Daoy (cell line): ENCODE measurements at regions not wholly inside any gene's neighbourhood (a gene's known extent, or its start where the extent isn't known, plus 50 kb on each side); places are given as distances from the start of the nearest gene placed in this dataset.
"Not testable (repeated sequence)": the region's sequence is repeated elsewhere in the genome, so short reads cannot be mapped to it uniquely, and the experiment has no call there.

Source experiments
- DNase-seq: peaks from one replicate; pipeline ENCODE4 v3.0.0-alpha.2; 2015; ENCODE audit warnings: low read depth

DNA sequence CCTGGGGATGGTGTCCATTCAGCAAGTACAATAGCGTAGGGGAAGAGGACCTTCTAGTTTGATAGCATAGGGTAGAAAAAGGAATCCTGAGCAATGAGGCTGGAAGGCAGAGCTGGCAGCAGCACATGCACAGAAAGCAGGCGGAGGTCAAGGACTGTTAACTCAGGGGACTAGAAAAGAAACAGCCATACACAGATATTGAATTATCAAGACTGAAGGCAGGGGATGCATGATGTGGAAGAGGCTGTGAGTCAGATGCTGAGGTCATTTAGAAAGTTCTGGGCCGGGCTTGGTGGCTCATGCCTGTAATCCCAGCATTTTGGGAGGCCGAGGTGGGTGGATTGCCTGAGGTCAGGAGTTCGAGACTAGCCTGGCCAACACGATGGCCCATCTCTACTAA lies 65.6 kb downstream of the OPTC start:
- peak; percentile 91 for DNase-seq

DNA sequence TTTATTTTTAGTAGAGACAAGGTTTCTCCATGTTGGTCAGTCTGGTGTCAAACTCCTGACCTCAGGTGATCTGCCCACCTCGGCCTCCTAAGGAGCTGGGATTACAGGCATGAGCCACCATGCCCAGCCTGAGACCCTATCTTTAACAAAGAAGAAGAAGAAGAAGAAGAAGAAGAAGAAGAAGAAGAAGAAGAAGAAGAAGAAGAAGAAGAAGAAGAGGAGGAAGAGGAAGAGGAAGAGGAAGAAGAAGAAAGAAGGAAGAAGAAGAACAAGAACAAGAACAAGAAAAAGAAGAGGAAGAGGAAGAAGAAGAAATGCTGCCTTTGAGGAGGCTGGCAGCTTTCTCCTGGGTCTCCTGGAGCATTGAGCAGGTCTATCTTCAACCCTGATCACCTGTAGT lies 64.9 kb upstream of the ATP2B4 start:
- DNase-seq, result not testable (repeated sequence)

DNA sequence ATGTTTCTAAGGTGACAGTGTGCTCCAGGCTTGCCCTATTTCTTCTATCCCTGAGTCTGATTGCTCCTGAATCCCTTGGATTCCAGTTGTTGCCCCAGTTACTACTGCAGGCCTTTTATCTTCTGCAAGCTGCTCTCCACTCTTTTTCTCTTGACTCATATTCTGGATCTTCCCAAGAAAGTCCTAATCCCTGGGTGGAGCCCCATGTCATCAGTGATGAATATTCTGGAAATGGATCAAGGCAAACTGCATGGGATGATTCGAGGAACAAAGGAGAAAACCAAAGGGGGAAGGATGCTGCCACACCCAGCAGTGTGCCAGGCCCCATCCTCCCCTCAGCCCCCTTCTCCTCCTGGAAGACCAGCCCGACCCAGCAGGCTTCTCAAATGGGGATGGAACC lies 63.3 kb upstream of the ATP2B4 start:
- no peak for DNase-seq

DNA sequence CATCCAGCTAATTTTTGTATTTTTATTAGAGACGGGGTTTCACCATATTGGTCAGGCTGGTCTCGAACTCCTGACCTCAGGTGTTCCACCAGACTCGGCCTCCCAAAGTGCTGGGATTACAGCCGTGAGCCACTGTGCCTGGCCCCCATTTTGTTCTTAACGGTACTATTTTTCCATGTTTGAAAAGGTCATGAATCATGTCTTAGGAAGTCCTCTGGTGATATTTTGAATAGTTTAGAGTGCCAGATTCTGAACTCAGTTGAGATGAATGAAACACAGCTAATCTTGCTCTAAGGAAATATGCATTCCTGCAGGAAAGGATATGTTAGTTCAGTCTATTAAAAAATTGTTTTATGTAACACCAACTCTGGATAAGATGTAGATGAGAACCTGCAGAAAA lies 62.6 kb upstream of the ATP2B4 start:
- no peak for DNase-seq

DNA sequence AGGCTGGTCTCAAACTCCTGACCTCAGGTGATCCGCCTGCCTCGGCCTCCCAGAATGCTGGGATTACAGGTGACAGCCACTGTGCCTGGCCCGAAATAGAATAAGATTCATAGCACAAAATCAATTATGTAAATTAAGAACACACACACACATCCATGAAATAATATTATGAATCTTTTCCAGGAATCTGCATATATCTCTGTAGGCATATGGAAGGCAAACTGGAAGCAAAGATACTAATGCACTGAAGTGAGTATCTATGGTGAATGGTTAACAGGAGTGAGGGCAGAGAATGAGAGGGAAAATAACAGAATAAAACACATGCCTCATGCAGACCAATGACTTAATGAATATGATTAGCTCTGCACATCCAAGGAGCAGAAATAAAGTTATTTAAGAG lies 61.6 kb upstream of the ATP2B4 start:
- no peak for DNase-seq

DNA sequence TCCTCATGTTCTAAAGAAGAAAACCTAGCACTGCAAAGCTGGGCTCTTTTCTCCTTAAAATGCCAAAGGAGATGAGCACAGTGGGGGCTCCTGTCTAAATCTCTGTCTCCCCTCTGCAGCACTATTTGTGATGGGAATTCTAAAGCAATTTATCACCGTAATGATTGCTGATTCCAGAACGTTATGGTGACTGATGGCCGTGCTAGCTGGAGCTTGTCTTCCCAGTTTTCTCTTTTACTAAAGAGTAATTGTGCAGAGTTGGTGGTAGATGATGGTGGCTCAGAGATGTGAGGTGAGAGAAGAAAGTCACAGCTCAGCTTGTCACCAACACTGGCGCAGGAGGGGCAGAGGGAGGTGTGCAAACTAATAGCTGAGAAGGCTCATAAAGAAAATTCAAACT lies 60.7 kb upstream of the ATP2B4 start:
- DNase-seq, result no peak

DNA sequence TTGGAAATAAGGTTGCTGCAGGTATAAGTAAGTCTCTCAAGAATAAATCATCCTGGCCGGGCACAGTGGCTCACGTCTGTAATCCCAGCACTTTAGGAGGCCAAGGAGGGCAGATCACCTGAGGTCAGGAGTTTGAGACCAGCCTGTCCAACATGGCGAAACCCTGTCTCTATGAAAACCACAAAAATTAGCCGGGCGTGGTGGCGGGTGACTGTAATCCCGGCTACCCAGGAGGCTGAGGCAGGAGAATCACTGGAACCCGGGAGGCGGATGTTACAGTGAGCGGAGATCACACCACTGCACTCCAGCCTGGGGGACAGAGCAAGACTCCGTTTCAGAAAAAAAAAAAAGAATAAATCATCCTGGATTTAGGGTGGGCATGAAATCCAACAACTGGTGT lies 59.7 kb upstream of the ATP2B4 start:
- DNase-seq, result not testable (repeated sequence)

DNA sequence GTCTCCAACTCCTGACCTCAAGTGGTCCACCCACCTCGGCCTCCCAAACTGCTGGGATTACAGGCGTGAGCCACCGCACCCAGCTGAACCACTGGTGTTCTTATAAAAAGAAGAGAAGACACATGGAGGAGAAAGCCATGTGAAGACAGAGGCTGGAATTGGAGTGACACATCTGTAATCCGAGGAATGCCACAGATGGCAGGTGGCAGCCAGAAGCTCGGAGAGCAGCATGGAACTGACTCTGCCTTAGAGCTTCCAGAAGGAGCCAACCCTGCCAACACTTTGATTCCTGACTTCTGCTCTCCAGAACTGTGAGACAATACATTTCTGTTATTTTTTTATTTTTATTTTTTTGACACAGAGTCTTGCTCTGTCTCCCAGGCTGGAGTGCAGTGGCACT lies 59.0 kb upstream of the ATP2B4 start:
- no peak for DNase-seq

DNA sequence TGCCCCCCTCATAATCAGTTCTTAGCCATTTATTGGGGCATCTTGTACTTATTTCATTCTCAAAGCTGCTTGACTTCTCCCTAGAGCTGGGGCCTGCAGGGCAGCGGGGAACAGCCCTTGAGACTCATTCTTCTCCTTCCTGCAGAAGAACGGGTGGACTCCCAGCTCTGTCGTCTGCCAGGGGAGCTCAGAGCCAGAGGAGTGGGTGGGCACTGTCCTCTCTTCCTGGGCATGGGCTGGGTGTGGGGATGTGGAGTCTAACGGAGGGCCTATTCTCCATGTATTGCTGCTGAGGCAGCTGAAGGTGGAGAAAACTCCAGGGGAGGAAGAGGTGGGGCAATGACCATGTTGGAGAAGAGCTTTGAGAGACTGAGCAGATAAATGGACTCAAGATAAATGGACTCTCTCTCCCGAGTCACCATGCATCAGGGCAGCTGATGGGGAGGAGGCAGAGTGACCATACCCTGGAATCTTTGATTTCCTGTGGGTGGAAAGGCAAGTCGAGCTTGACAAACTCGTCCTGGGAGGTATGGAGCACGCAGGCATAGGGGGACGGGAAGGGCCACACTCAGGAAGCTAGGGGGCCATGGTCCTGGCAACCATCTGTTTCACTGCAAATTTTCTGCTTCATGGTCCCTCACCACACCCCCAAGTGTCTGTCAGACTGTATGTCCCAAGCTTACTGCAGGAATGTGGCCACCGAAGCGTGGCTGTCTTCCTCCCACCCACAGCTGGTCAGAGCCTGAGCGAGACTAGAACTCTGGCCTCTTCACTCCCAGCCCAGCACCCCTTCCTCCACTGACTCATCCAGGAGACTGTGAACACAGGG lies 56.9 kb upstream of the ATP2B4 start:
- peak; percentile 77 for DNase-seq

DNA sequence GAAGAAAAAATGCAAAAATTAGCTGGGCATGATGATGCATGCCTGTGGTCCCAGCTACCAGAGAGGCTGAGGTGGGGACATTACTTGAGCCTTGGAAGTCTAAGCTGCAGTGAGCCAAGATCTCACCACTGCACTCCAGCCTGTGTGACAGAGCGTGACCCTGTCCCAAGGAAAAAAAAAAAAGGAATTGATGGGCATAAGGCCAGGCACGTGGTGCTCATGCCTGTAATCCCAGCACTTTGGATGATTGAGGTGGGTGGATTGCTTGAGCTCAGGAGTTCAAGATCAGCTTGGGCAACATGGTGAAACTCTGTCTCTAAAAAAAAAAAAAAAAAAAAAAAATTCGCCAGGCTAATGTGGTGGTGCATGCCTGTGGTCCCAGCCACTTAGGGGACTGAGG lies 55.8 kb upstream of the ATP2B4 start:
- no peak for DNase-seq

DNA sequence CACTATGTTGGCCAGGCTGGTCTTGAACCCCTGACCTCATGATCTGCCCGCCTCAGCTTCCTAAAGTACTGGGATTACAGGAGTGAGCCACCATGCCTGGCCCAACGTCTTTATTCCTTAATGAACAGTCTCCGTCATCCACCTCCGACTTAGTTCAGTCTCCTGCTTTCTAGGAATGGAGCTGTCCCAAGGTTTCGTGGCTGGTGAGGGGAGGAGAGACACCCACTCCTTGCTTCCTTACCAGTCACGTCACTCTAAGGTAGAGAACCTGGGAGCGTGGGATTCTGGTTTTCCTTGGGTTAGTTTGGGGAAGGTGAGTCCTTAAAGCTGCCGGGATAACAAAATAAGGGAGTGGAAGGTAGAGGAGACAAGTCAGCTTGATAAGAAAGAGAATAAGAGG lies 55.0 kb upstream of the ATP2B4 start:
- no peak for DNase-seq

DNA sequence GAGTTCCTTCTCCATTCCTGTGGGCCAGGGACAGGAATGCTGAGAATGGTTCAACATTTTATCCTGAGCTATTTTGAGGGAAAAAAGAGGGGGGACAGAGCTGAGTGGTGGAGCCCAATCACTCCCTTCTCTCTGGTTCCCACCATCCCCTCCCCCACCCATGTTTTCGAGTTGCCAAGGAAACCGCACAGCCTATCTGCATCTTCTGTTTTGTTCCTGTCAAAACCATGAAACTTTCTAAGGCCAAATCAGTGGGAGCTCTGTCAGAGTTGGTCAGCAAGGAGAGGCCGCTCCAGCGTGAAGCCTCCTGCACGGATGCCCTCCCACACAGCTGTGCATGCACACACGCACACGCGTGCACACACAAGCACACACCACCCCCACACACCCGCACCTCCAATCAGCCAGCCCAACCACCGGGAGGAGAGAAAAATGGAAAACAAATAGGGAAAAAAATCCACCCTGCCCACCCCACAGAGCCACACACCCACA lies 54.5 kb upstream of the ATP2B4 start:
- DNase-seq, result no peak

DNA sequence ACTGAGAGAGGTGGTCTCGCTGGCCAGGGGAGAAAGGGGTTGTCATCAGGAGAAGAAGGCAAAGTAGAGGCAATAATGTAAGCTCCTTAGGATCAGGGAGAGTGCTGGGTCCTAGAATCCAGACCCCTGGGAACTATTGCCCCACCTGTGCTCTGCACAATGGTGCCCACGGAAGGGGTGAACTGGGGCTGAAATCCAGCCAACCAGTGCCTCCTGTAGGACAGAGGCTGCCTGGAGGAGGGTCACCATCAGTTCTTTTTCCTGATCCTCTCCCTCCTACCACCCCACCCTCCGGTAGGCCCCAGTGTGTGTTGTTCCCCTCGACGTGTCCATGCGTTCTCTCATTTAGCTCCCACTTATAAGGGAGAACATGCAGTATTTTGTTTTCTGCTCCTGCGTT lies 52.9 kb upstream of the ATP2B4 start:
- no peak for DNase-seq
